GM13976 (cell line): ENCODE measurements at regions not wholly inside any gene's neighbourhood (a gene's known extent, or its start where the extent isn't known, plus 50 kb on each side); places are given as distances from the start of the nearest gene placed in this dataset.
"Not testable (repeated sequence)": the region's sequence is repeated elsewhere in the genome, so short reads cannot be mapped to it uniquely, and the experiment has no call there.

Experiments used
- DNase-seq: peaks from one replicate; pipeline ENCODE4 v3.0.0; 2012; ENCODE audit warnings: low spot score
- in situ Hi-C: fragments of 300-500 bp; cut with MboI; formaldehyde crosslinking; loops from one replicate; pipeline ENCODE4 v1.12.0; 2022; ENCODE audit warnings: low sequenced_read_pairs, mixed read lengths, inconsistent platforms; ENCODE audit not compliant: unreplicated experiment
- TF ChIP-seq, protein P1 (sequence below): IDR thresholded peaks from 2 replicates; pipeline ENCODE4 v1.5.1; 2012; ENCODE audit warnings: borderline replicate concordance, mild to moderate bottlenecking; ENCODE audit not compliant: insufficient read depth; ENCODE audit errors: extremely low read depth, missing control alignments, control extremely low read depth

DNA sequence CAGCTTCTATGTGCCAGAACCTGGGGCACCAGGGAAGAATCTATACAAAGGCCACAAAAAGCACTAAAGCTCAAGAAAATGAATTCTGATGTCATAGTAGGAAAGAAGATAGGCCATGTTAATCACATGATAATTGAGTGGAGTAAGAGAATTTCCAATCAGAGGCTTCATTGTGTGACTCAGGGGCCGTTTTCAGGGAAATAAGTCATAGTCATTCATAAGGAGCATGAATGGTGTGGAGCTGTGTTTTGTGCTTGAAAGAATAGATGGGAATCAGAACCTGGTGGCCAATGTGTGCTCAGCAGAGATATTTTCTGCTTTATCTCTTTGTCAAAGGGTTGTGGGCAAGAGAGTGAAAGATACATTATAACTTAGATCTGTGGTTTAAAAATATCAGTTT lies 102.4 kb upstream of the ZDHHC15 start:
- in situ Hi-C loops: no loop called here
- TF ChIP-seq, protein P1, sequence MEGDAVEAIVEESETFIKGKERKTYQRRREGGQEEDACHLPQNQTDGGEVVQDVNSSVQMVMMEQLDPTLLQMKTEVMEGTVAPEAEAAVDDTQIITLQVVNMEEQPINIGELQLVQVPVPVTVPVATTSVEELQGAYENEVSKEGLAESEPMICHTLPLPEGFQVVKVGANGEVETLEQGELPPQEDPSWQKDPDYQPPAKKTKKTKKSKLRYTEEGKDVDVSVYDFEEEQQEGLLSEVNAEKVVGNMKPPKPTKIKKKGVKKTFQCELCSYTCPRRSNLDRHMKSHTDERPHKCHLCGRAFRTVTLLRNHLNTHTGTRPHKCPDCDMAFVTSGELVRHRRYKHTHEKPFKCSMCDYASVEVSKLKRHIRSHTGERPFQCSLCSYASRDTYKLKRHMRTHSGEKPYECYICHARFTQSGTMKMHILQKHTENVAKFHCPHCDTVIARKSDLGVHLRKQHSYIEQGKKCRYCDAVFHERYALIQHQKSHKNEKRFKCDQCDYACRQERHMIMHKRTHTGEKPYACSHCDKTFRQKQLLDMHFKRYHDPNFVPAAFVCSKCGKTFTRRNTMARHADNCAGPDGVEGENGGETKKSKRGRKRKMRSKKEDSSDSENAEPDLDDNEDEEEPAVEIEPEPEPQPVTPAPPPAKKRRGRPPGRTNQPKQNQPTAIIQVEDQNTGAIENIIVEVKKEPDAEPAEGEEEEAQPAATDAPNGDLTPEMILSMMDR: no peak
- DNase-seq: no peak

DNA sequence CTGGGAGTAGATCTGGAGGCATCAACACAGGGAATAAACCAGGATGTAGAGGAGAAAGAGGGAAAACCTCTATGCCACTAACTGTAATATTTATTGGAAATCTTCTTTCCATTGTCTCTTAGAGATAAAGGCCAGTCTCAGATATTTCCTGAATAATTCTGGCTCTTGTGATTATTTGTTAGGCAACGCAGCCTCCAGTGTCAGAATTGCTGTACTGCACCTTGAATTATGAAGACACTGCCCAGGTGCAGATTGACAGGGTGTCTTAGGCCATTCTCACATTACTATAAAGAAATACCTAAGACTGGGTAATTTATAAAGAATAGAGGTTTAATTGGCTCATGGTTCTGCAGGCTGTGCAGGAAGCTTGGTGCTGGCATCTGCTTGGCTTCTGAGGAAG lies 100.7 kb upstream of the ZDHHC15 start:
- TF ChIP-seq, protein P1: no peak
- in situ Hi-C loops: no loop called here
- DNase-seq: no peak

DNA sequence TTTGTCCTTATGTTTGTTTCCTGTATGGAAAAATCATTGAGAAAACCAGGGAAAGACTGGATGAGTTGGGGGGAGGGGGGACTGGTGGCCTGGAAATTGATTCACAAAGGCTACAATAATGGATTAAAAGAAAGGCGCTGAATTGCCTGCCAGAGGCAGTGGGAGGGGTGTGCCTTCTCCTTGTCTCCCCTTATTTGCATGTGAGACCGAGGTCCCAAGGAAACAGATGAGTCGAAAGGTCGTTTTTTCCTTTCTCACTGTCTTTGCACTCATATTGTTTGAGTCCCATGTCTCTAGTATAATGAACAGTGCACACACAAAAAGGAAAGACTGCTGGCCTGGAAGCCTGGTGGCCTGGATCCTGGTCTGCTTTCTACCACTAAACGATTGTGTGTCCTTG lies 86.6 kb upstream of the ZDHHC15 start:
- in situ Hi-C loops: no loop called here
- no peak for DNase-seq
- TF ChIP-seq, protein P1: no peak

DNA sequence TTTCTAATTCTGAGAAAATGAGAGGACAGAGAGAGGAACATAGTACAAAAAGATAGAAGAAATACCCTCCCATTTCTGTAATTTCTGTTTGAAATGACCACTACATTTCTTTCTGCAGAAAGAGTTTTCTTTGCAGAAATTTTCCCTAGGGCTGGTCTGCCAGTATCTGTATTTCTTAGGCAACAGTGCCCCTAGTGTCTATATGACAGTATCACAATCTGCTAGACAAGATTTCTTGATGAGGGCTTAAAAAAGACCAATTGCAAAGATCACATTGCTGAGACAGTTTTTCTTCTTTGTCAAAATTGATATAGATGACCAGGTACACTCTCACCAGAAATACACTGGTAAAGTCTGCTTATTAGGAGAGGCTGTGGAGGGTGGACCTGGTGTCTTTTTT lies 81.0 kb upstream of the ZDHHC15 start:
- TF ChIP-seq, protein P1: peak; percentile 43
- in situ Hi-C loops: no loop called here
- DNase-seq: peak; percentile 46

DNA sequence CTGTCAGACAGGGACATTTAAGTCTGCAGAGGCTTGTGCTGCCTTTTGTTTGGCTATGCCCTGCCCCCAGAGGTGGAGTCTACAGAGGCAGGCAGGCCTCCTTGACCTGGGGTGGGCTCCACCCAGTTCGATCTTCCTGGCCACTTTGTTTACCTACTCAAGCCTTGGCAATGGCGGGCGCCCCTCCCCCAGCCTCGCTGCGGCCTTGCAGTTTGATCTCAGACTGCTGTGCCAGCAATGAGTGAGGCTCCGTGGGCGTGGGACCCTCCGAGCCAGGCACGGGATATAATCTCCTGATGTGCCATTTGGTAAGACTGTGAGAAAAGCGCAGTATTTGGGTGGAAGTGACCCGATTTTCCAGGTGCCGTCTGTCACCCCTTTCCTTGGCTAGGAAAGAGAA lies 79.2 kb upstream of the ZDHHC15 start:
- DNase-seq, in situ Hi-C loops: not testable (repeated sequence)

DNA sequence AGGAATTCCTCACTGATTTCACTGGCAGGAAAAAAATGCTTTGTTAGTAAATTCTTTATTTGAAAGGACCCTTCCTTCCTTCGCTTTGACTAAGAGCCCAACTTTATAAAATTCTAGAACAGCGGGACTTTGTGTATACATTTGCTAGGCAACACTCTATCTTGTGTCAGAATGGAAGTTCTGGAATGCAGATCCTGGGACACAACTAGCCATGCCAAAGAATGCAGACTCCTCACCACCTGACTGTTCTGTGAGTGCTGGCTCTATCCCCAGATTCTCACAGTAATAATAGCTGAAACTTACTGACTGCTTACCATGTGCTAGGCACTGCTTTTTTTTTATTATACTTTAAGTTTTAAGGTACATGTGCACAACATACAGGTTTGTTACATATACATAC lies 73.3 kb upstream of the ZDHHC15 start:
- DNase-seq: no peak
- in situ Hi-C loops: no loop called here
- TF ChIP-seq, protein P1: no peak

DNA sequence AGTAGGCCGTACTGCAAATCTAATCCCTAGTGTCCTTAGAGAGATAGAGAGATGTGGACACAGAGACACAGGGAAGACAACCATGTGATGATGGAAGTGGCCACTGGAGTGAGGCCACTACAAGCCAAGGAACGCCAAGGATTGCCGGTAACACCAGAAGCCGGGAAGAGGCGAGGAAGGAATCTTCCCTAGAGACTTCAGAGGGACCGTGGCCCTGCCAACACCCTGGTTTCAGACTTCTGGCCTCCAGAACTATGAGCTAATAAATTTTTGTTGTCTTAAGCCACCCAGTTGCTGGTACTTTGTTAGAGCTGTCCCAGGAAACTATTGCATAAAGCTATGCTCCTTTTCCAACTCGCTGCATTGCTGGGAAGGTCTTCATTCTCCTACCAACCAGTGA lies 70.3 kb upstream of the ZDHHC15 start:
- DNase-seq, in situ Hi-C loops: not testable (repeated sequence)

DNA sequence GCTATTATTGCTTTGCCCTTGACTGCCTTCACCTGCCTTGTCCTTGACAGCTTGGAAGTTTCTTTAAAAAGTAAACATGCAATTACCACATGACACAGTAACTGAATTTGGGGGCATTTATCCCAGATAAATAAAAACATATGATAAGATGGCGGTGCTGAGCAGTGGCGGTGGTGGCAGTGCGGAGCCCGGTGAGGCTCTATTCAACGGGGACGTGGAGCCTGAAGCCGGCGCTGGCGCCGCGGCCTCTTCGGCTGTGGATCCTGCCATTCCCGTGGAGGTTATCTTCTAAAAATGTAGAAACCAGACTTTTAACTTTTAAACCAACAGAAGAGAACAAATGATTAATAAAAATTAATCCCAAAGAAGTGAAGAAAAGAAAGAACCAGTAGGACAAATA lies 59.7 kb upstream of the ZDHHC15 start:
- in situ Hi-C loops: no loop called here
- TF ChIP-seq, protein P1: no peak

More for the DNA sequence above, 59.7 kb upstream of the ZDHHC15 start:
- DNase-seq: no peak
